HL-60 (cell line): ENCODE measurements at regions not wholly inside any gene's neighbourhood (a gene's known extent, or its start where the extent isn't known, plus 50 kb on each side); places are given as distances from the start of the nearest gene placed in this dataset.

Source experiments
- DNase-seq, 2 experiments: peaks; one replicate each; pipeline ENCODE4 v3.0.0-alpha.2; 2010 to 2020; ENCODE audit warnings: low read depth in 1 of 2, low spot score in 1 of 2
- H3K27ac ChIP-seq: fragments of 250-450 bp; sonication (Bioruptor Pico); replicated peaks from 2 replicates; pipeline ENCODE4 v1.5.1; 2020; ENCODE audit warnings: mild to moderate bottlenecking, moderate library complexity
- H3K27me3 ChIP-seq: fragments of 250-450 bp; sonication (Bioruptor Pico); 2 replicates; pipeline ENCODE4 v1.5.1; 2021; ENCODE audit warnings: mild to moderate bottlenecking, moderate library complexity; ENCODE audit not compliant: insufficient read depth, poor library complexity, severe bottlenecking
- H3K4me3 ChIP-seq: replicated peaks from 2 replicates; pipeline ENCODE4 v1.5.1; 2011; ENCODE audit warnings: mild to moderate bottlenecking, control low read depth, low read length; ENCODE audit not compliant: insufficient read depth
- CTCF ChIP-seq: IDR thresholded peaks from one replicate; pipeline ENCODE4 v1.5.1; 2011; ENCODE audit warnings: low read length, control low read depth, inconsistent platforms; ENCODE audit not compliant: insufficient read depth
- GABPA ChIP-seq: IDR thresholded peaks from 2 replicates; pipeline ENCODE4 v1.6.1; 2012; ENCODE audit warnings: low read depth
- POLR2AphosphoS5 ChIP-seq: IDR thresholded peaks from 2 replicates; pipeline ENCODE4 v1.6.1; 2012; ENCODE audit warnings: low read depth
- REST ChIP-seq: IDR thresholded peaks from 2 replicates; pipeline ENCODE4 v1.6.1; 2012; ENCODE audit warnings: low read depth; ENCODE audit not compliant: insufficient replicate concordance
- SPI1 ChIP-seq: IDR thresholded peaks from 2 replicates; pipeline ENCODE4 v1.6.1; 2012; ENCODE audit warnings: low read depth, mild to moderate bottlenecking, borderline replicate concordance

- Histone ChIP-seq H3K27me3 (no peaks in the 10 kb centered on the region), H3K27ac (no peak overlapping the region), H3K4me3 (no peak overlapping the region)
- TF ChIP-seq REST (no peak), GABPA (no peak), CTCF (no peak), POLR2AphosphoS5 (no peak), SPI1 (no peak)
- DNase-seq = no peak
Observed at GRCh38 chr14:41167040-41167439, 439.6 kb upstream of the LRFN5 start.

GRCh38 chr14:41154143-41154807, 452.4 kb upstream of the LRFN5 start:
- no peaks in the 10 kb centered on the region for H3K27me3 ChIP-seq
- TF ChIP-seq GABPA (no peak), SPI1 (no peak), REST (no peak), POLR2AphosphoS5 (no peak), CTCF (no peak)
- no peak for DNase-seq
- no peak overlapping the region for H3K27ac ChIP-seq
- no peak overlapping the region for H3K4me3 ChIP-seq

GRCh38 chr14:41146391-41146790, 460.3 kb upstream of the LRFN5 start:
- H3K4me3 ChIP-seq = no peak overlapping the region
- TF ChIP-seq GABPA = no peak
- TF ChIP-seq SPI1 = no peak
- TF ChIP-seq CTCF = no peak
- TF ChIP-seq REST = no peak
- TF ChIP-seq POLR2AphosphoS5 = no peak
- H3K27me3 ChIP-seq = no peaks in the 10 kb centered on the region
- no peak overlapping the region for H3K27ac ChIP-seq
- no peak for DNase-seq
